IMR-90 (cell line): ENCODE measurements at regions not wholly inside any gene's neighbourhood (a gene's known extent, or its start where the extent isn't known, plus 50 kb on each side); places are given as distances from the start of the nearest gene placed in this dataset.

Experiments
- ATAC-seq: fragments of 200-7000 bp; cut with Tn5 transposase; 2 replicates; pipeline ENCODE4 v1.9.1; 2020; ENCODE audit warnings: low read depth, mild to moderate bottlenecking, moderate library complexity
- BruUV-seq: library from RNA; stranded (reverse); fragments of 400-500 nt; replicated peaks from 2 replicates; lab custom pipeline; 2021; lab: Mats Ljungman, UMichigan
- CTCF ChIA-PET: fragments of 300-600 bp; formaldehyde crosslinking; extraction: SDS; loops from one replicate; lab custom pipeline; 2021; ENCODE audit warnings: antibody characterized with exemption; lab: Yijun Ruan, JAX
- POLR2A ChIA-PET: fragments of 300-600 bp; sonication (Branson Sonifier 250); formaldehyde crosslinking; loops from one replicate; lab custom pipeline; 2022; ENCODE audit warnings: antibody characterized with exemption; ENCODE audit not compliant: unreplicated experiment; lab: Charles Lee
- DNase-seq: peaks from one replicate; pipeline ENCODE4 v3.0.0; 2013
- H2AFZ ChIP-seq: replicated peaks from 2 replicates; pipeline ENCODE3; 2013; ENCODE audit warnings: low read length, mild to moderate bottlenecking; ENCODE audit not compliant: poor library complexity
- H2AK5ac ChIP-seq: 2 replicates; pipeline ENCODE4 v1.6.1; 2013; ENCODE audit warnings: low read depth, low read length, inconsistent platforms
- H2AK9ac ChIP-seq: replicated peaks from 2 replicates; pipeline ENCODE3; 2013; ENCODE audit warnings: mild to moderate bottlenecking, low read depth, low read length, moderate library complexity; ENCODE audit not compliant: poor library complexity
- H2BK120ac ChIP-seq: 2 replicates; pipeline ENCODE4 v1.6.1; 2013; ENCODE audit warnings: low read depth, low read length, inconsistent platforms
- H2BK15ac ChIP-seq: 3 replicates; pipeline ENCODE4 v1.6.1; 2013; ENCODE audit warnings: low read depth, low read length, inconsistent platforms
- H2BK20ac ChIP-seq: 2 replicates; pipeline ENCODE4 v1.6.1; 2013; ENCODE audit warnings: low read depth, mild to moderate bottlenecking, inconsistent platforms, low read length, moderate library complexity
- H2BK5ac ChIP-seq: 2 replicates; pipeline ENCODE4 v1.6.1; 2013; ENCODE audit warnings: mild to moderate bottlenecking, low read depth, low read length, inconsistent platforms; ENCODE audit not compliant: poor library complexity, severe bottlenecking
- H3K14ac ChIP-seq: replicated peaks from 2 replicates; pipeline ENCODE4 v1.6.1; 2013; ENCODE audit warnings: low read depth, low read length, inconsistent platforms
- H3K18ac ChIP-seq: 2 replicates; pipeline ENCODE4 v1.6.1; 2013; ENCODE audit warnings: low read depth, low read length, control low read depth
- H3K23ac ChIP-seq: 2 replicates; pipeline ENCODE4 v1.6.1; 2013; ENCODE audit warnings: low read depth, low read length, inconsistent platforms
- H3K27ac ChIP-seq: 2 replicates; pipeline ENCODE4 v1.5.1; 2013; ENCODE audit warnings: mild to moderate bottlenecking, control low read depth, low read length; ENCODE audit not compliant: insufficient read depth
- H3K27me3 ChIP-seq: 2 replicates; pipeline ENCODE4 v1.6.1; 2013; ENCODE audit warnings: low read length; ENCODE audit not compliant: control insufficient read depth, insufficient read depth
- H3K36me3 ChIP-seq: 2 replicates; pipeline ENCODE4 v1.6.1; 2013; ENCODE audit warnings: low read length, mixed read lengths; ENCODE audit not compliant: control insufficient read depth, insufficient read depth
- H3K4ac ChIP-seq: 2 replicates; pipeline ENCODE4 v1.6.1; 2013; ENCODE audit warnings: low read depth, low read length, inconsistent platforms
- H3K4me1 ChIP-seq: 2 replicates; pipeline ENCODE4 v1.6.1; 2013; ENCODE audit warnings: low read length, mixed read lengths; ENCODE audit not compliant: control insufficient read depth, insufficient read depth
- H3K4me2 ChIP-seq: 2 replicates; pipeline ENCODE4 v1.6.1; 2013; ENCODE audit warnings: low read depth, mild to moderate bottlenecking, control low read depth, low read length, moderate library complexity
- H3K4me3 ChIP-seq: 2 replicates; pipeline ENCODE4 v1.5.1; 2013; ENCODE audit warnings: low read depth, mild to moderate bottlenecking, control low read depth, low read length, moderate library complexity; ENCODE audit not compliant: insufficient read depth
- H3K56ac ChIP-seq: 2 replicates; pipeline ENCODE4 v1.6.1; 2013; ENCODE audit warnings: low read length, inconsistent platforms; ENCODE audit not compliant: insufficient read depth; ENCODE audit errors: extremely low read depth
- H3K79me1 ChIP-seq, 2 experiments: 2 replicates each; pipeline ENCODE4 v1.6.1; 2013; ENCODE audit warnings: low read length in 2 of 2, inconsistent platforms in 1 of 2, low read depth in 1 of 2
- H3K9ac ChIP-seq: 2 replicates; pipeline ENCODE4 v1.6.1; 2013; ENCODE audit warnings: low read depth, low read length, control low read depth
- H3K9me1 ChIP-seq: 2 replicates; pipeline ENCODE4 v1.6.1; 2013; ENCODE audit warnings: low read length, inconsistent platforms; ENCODE audit not compliant: insufficient read depth
- H3K9me3 ChIP-seq: 2 replicates; pipeline ENCODE4 v1.6.1; 2013; ENCODE audit warnings: low read length; ENCODE audit not compliant: control insufficient read depth, insufficient read depth
- H4K20me1 ChIP-seq: 2 replicates; pipeline ENCODE4 v1.6.1; 2013; ENCODE audit warnings: low read length, inconsistent platforms; ENCODE audit not compliant: insufficient read depth
- H4K5ac ChIP-seq: 2 replicates; pipeline ENCODE4 v1.6.1; 2013; ENCODE audit warnings: mild to moderate bottlenecking, low read depth, low read length, control low read depth
- H4K8ac ChIP-seq, 2 experiments: 2 replicates each; pipeline ENCODE4 v1.6.1; 2013; ENCODE audit warnings: low read depth in 2 of 2, low read length in 2 of 2, control low read depth in 1 of 2, inconsistent platforms in 1 of 2
- H4K91ac ChIP-seq: 2 replicates; pipeline ENCODE4 v1.6.1; 2013; ENCODE audit warnings: low read depth, low read length, inconsistent platforms; ENCODE audit not compliant: insufficient read depth
- BHLHE40 ChIP-seq: fragments of 150-350 bp; IDR thresholded peaks from 2 replicates; pipeline ENCODE4 v1.6.1; 2016; ENCODE audit warnings: mild to moderate bottlenecking, low read depth, low read length
- CEBPB ChIP-seq: IDR thresholded peaks from 2 replicates; pipeline ENCODE4 v1.6.1; 2012; ENCODE audit warnings: low read depth, low read length, improper control_type of control experiment
- CHD1 ChIP-seq: IDR thresholded peaks from 2 replicates; pipeline ENCODE4 v1.6.1; 2012; ENCODE audit warnings: low read depth, low read length, improper control_type of control experiment
- FOS ChIP-seq: fragments of 150-350 bp; IDR thresholded peaks from 2 replicates; pipeline ENCODE4 v1.6.1; 2016; ENCODE audit warnings: low read depth, low read length
- MAFK ChIP-seq: IDR thresholded peaks from 2 replicates; pipeline ENCODE4 v1.6.1; 2012; ENCODE audit warnings: low read depth, low read length, improper control_type of control experiment
- MAZ ChIP-seq: IDR thresholded peaks from 2 replicates; pipeline ENCODE4 v1.6.1; 2012; ENCODE audit warnings: low read depth, mild to moderate bottlenecking, low read length, improper control_type of control experiment, moderate library complexity, borderline replicate concordance
- NFE2L2 ChIP-seq: fragments of 150-350 bp; IDR thresholded peaks from 2 replicates; pipeline ENCODE4 v1.6.1; 2016; ENCODE audit warnings: low read depth, mild to moderate bottlenecking, low read length
- POLR2A ChIP-seq: IDR thresholded peaks from 2 replicates; pipeline ENCODE4 v1.6.1; 2012; ENCODE audit warnings: mild to moderate bottlenecking, low read depth, low read length
- RAD21 ChIP-seq: IDR thresholded peaks from 2 replicates; pipeline ENCODE4 v1.6.1; 2012; ENCODE audit warnings: low read length, improper control_type of control experiment
- RCOR1 ChIP-seq: IDR thresholded peaks from 2 replicates; pipeline ENCODE4 v1.6.1; 2012; ENCODE audit warnings: mild to moderate bottlenecking, low read length, improper control_type of control experiment; ENCODE audit not compliant: insufficient replicate concordance
- RFX5 ChIP-seq: IDR thresholded peaks from 2 replicates; pipeline ENCODE4 v1.8.0; 2012; ENCODE audit warnings: low read depth, mild to moderate bottlenecking, low read length, moderate library complexity
- SMC3 ChIP-seq: fragments of 150-350 bp; IDR thresholded peaks from 2 replicates; pipeline ENCODE4 v1.6.1; 2016; ENCODE audit warnings: low read depth, mild to moderate bottlenecking, antibody characterized with exemption, low read length, moderate library complexity
- WGBS, 2 experiments: methylation state at CpG; one replicate each; pipeline versions ENCODE4 v1.1.5 to v1.1.7; 2013; ENCODE audit warnings: missing lambda C conversion rate in 2 of 2; ENCODE audit not compliant: insufficient read length in 1 of 2; ENCODE audit errors: extremely low coverage in 2 of 2; 5-methylcytosine and 5-hydroxymethylcytosine counted together
- dilution Hi-C: fragments of 300-500 bp; cut with HindIII; formaldehyde crosslinking; loops from one replicate; pipeline ENCODE4 v1.14.3; 2018; ENCODE audit warnings: low sequenced_read_pairs; ENCODE audit not compliant: unreplicated experiment
- in situ Hi-C: fragments of 300-500 bp; cut with MboI; formaldehyde crosslinking; loops from 3 replicates; pipeline ENCODE4 v1.14.3; 2019; ENCODE audit warnings: low sequenced_read_pairs, inconsistent platforms, mixed read lengths
- intact Hi-C: fragments of 100-400 bp; cut with micrococcal nuclease; formaldehyde crosslinking; loops from 2 replicates; pipeline ENCODE4 v1.10.0; 2022
- TF ChIP-seq, protein P1 (sequence below): fragments of 150-350 bp; IDR thresholded peaks from 2 replicates; pipeline ENCODE4 v1.6.1; 2017; ENCODE audit warnings: mild to moderate bottlenecking, antibody characterized with exemption, low read length, low read depth
- TF ChIP-seq, protein P2 (sequence below): fragments of 150-350 bp; IDR thresholded peaks from 2 replicates; pipeline ENCODE4 v1.6.1; 2016; ENCODE audit warnings: low read depth, mild to moderate bottlenecking, low read length, moderate library complexity, borderline replicate concordance

DNA sequence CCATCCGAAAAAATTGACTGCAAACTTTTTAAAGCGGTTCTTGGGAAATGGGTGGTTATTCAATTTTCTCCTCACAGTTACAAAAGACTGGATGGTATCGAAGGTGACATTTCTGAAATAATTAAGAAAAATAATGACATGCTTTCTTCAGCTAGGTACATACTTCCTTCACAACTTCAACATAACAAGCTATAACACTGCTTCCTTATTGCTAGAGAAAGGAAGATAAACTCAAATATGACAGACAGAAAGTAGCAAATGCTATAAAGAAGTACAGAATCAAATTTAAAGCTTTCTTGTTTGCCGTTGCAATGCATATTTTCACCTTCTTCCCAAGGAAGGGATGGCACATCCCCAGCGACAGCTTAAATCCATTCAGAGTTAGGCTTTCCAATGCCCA, 93.5 kb upstream of the EFNA5 start:
- intact Hi-C loops, result no loop called here
- no CpG with 5 or more reads among the region's 5 CpGs for WGBS, 2 experiments
- no peak overlapping the region for H2BK20ac ChIP-seq
- H2BK5ac ChIP-seq, result no peak overlapping the region
- no peak overlapping the region for H3K27ac ChIP-seq
- no peaks in the 10 kb centered on the region for H3K9me1 ChIP-seq
- H4K5ac ChIP-seq, result no peak overlapping the region
- no peaks in the 10 kb centered on the region for H3K36me3 ChIP-seq
- H3K27me3 ChIP-seq, result no peaks in the 10 kb centered on the region
- no peaks in the 10 kb centered on the region for H3K4me1 ChIP-seq
- no peak overlapping the region for H4K8ac ChIP-seq
- H2AK9ac ChIP-seq, result no peak overlapping the region
- H3K56ac ChIP-seq, result no peak overlapping the region
- ChIA-PET CTCF (interaction anchor here (0.8 kb wide), 1 partner anchor 21 kb away, joined by 3 read pairs; no protein-coding TSS in a partner anchor), POLR2A (no interaction called here)
- no TSS peak for BruUV-seq
- no peak overlapping the region for H2AK5ac ChIP-seq
- H3K4me2 ChIP-seq, result no peak overlapping the region
- DNase-seq, result no peak
- no peak overlapping the region for H3K14ac ChIP-seq
- H2BK120ac ChIP-seq, result no peak overlapping the region
- no peak overlapping the region for H3K9ac ChIP-seq
- no peak overlapping the region for H3K4me3 ChIP-seq
- H3K79me1 ChIP-seq, result no peaks in the 10 kb centered on the region
- dilution Hi-C loops, result no loop called here
- H2AFZ ChIP-seq, result no peak overlapping the region
- no peak overlapping the region for H3K18ac ChIP-seq
- H2BK15ac ChIP-seq, result no peak overlapping the region
- no peak for ATAC-seq
- H3K4ac ChIP-seq, result no peak overlapping the region
- TF ChIP-seq MAZ (no peak), POLR2A (no peak), RAD21 (no peak), FOS (no peak), CHD1 (no peak), SMC3 (no peak), RFX5 (no peak), MAFK (no peak), RCOR1 (no peak), BHLHE40 (no peak), CEBPB (no peak), NFE2L2 (no peak)
- TF ChIP-seq, protein P1, sequence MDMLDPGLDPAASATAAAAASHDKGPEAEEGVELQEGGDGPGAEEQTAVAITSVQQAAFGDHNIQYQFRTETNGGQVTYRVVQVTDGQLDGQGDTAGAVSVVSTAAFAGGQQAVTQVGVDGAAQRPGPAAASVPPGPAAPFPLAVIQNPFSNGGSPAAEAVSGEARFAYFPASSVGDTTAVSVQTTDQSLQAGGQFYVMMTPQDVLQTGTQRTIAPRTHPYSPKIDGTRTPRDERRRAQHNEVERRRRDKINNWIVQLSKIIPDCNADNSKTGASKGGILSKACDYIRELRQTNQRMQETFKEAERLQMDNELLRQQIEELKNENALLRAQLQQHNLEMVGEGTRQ, result no peak
- TF ChIP-seq, protein P2, sequence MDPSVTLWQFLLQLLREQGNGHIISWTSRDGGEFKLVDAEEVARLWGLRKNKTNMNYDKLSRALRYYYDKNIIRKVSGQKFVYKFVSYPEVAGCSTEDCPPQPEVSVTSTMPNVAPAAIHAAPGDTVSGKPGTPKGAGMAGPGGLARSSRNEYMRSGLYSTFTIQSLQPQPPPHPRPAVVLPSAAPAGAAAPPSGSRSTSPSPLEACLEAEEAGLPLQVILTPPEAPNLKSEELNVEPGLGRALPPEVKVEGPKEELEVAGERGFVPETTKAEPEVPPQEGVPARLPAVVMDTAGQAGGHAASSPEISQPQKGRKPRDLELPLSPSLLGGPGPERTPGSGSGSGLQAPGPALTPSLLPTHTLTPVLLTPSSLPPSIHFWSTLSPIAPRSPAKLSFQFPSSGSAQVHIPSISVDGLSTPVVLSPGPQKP, result no peak
- no peak overlapping the region for H3K23ac ChIP-seq
- H4K20me1 ChIP-seq, result no peaks in the 10 kb centered on the region
- no peaks in the 10 kb centered on the region for H3K9me3 ChIP-seq
- in situ Hi-C loops, result no loop called here
- no peak overlapping the region for H4K91ac ChIP-seq
